T-helper 2 cell treated with Interferon-gamma antibody and Interleukin-4, amounts not matched to agents 100 ng/mL and 5 ng/mL, for 36 hours (primary cell): ENCODE measurements at regions not wholly inside any gene's neighbourhood (a gene's known extent, or its start where the extent isn't known, plus 50 kb on each side); places are given as distances from the start of the nearest gene placed in this dataset.

Experiments used
- intact Hi-C: fragments of 100-400 bp; cut with micrococcal nuclease; formaldehyde crosslinking; loops from one replicate; pipeline ENCODE4 v1.15.1; 2023

- intact Hi-C loops, result no loop called here
Observed at GRCh38 chr7:159263430-159263829, 118.8 kb upstream of the VIPR2 start.

- intact Hi-C loops, result no loop called here
Observed at GRCh38 chr7:159253657-159254056, 109.0 kb upstream of the VIPR2 start.

- intact Hi-C loops, result no loop called here
Observed at GRCh38 chr7:159250471-159250870, 105.8 kb upstream of the VIPR2 start.

- intact Hi-C loops, result no loop called here
Observed at GRCh38 chr7:159249671-159250070, 105.0 kb upstream of the VIPR2 start.

GRCh38 chr7:159247910-159248309, 103.2 kb upstream of the VIPR2 start:
- intact Hi-C loops, result no loop called here

- intact Hi-C loops, result no loop called here
Observed at GRCh38 chr7:159246702-159247480, 102.2 kb upstream of the VIPR2 start.

GRCh38 chr7:159240962-159241361, 96.3 kb upstream of the VIPR2 start:
- intact Hi-C loops, result no loop called here

GRCh38 chr7:159239028-159239427, 94.4 kb upstream of the VIPR2 start:
- intact Hi-C loops, result no loop called here

- intact Hi-C loops, result no loop called here
Observed at GRCh38 chr7:159238541-159238940, 93.9 kb upstream of the VIPR2 start.

- intact Hi-C loops, result no loop called here
Observed at GRCh38 chr7:159237022-159237653, 92.5 kb upstream of the VIPR2 start.

- intact Hi-C loops, result no loop called here
Observed at GRCh38 chr7:159231017-159231416, 86.3 kb upstream of the VIPR2 start.

- intact Hi-C loops, result no loop called here
Observed at GRCh38 chr7:159229683-159230475, 85.2 kb upstream of the VIPR2 start.

- intact Hi-C loops, result no loop called here
Observed at GRCh38 chr7:159227433-159227832, 82.8 kb upstream of the VIPR2 start.

GRCh38 chr7:159226011-159226702, 81.5 kb upstream of the VIPR2 start:
- intact Hi-C loops, result no loop called here

- intact Hi-C loops, result no loop called here
Observed at GRCh38 chr7:159218607-159219006, 73.9 kb upstream of the VIPR2 start.

GRCh38 chr7:159218170-159218569, 73.5 kb upstream of the VIPR2 start:
- intact Hi-C loops, result no loop called here

GRCh38 chr7:159215076-159215475, 70.4 kb upstream of the VIPR2 start:
- intact Hi-C loops, result no loop called here

GRCh38 chr7:159213253-159213652, 68.6 kb upstream of the VIPR2 start:
- intact Hi-C loops, result no loop called here

- intact Hi-C loops, result no loop called here
Observed at GRCh38 chr7:159212226-159212625, 67.6 kb upstream of the VIPR2 start.

- intact Hi-C loops, result no loop called here
Observed at GRCh38 chr7:159211540-159212182, 67.0 kb upstream of the VIPR2 start.

GRCh38 chr7:159210581-159211235, 66.0 kb upstream of the VIPR2 start:
- intact Hi-C loops, result no loop called here
